GM12878 (cell line): ENCODE measurements at regions not wholly inside any gene's neighbourhood (a gene's known extent, or its start where the extent isn't known, plus 50 kb on each side); places are given as distances from the start of the nearest gene placed in this dataset.

Experiments
- ATAC-seq: fragments of 200-7000 bp; cut with Tn5 transposase; 3 replicates; pipeline ENCODE4 v1.9.1; 2020; ENCODE audit warnings: mild to moderate bottlenecking, moderate library complexity
- BruUV-seq: library from RNA; stranded (reverse); fragments of 400-500 nt; replicated peaks from 2 replicates; lab custom pipeline; 2021; lab: Mats Ljungman, UMichigan
- CTCF ChIA-PET: fragments of 300-600 bp; sonication (Branson Sonifier 250); formaldehyde crosslinking; extraction: SDS; loops from one replicate; lab custom pipeline; 2021; ENCODE audit warnings: inconsistent platforms; lab: Yijun Ruan, JAX
- POLR2A ChIA-PET: fragments of 350-600 bp; formaldehyde crosslinking; extraction: SDS; loops from one replicate; lab custom pipeline; 2021; ENCODE audit warnings: inconsistent platforms; lab: Charles Lee
- RAD21 ChIA-PET: fragments of 300-600 bp; sonication (Branson Sonifier 250); formaldehyde crosslinking; loops from one replicate; lab custom pipeline; 2023; ENCODE audit warnings: antibody characterized with exemption; ENCODE audit not compliant: unreplicated experiment; lab: Charles Lee
- SMC1A ChIA-PET: fragments of 300-600 bp; sonication (Branson Sonifier 250); formaldehyde crosslinking; loops from one replicate; lab custom pipeline; 2023; ENCODE audit not compliant: unreplicated experiment, uncharacterized antibody; lab: Charles Lee
- DNase-seq: peaks from one replicate; pipeline ENCODE4 v3.0.0-alpha.2; 2011; ENCODE audit warnings: low read depth, low spot score
- FAIRE-seq: peaks from 3 replicates; lab custom pipeline; 2011; peaks lifted over from hg19 to GRCh38; lab: Jason Lieb, UNC
- H2AFZ ChIP-seq: 2 replicates; pipeline ENCODE4 v1.6.0; 2011; ENCODE audit warnings: low read depth, low read length, control low read depth; ENCODE audit not compliant: control insufficient read depth
- H3K27ac ChIP-seq: 2 replicates; pipeline ENCODE4 v1.5.1; 2011; ENCODE audit warnings: control low read depth; ENCODE audit not compliant: control insufficient read depth, insufficient read depth
- H3K27me3 ChIP-seq, 2 experiments: replicated peaks in 1 of 2; 2 replicates each; pipeline versions ENCODE4 v1.6.0 to v1.6.1; 2011; ENCODE audit warnings: low read length in 1 of 2; ENCODE audit not compliant: control insufficient read depth in 2 of 2, insufficient read depth in 2 of 2
- H3K36me3 ChIP-seq, 2 experiments: 2 replicates each; pipeline ENCODE4 v1.5.1; 2011; ENCODE audit warnings: low read length in 1 of 2; ENCODE audit not compliant: control insufficient read depth in 2 of 2, insufficient read depth in 2 of 2
- H3K4me1 ChIP-seq: 2 replicates; pipeline ENCODE4 v1.6.1; 2011; ENCODE audit warnings: mild to moderate bottlenecking, low read length, moderate library complexity, mixed read lengths; ENCODE audit not compliant: control insufficient read depth, insufficient read depth
- H3K4me2 ChIP-seq: 2 replicates; pipeline ENCODE4 v1.6.0; 2011; ENCODE audit warnings: control low read depth; ENCODE audit not compliant: control insufficient read depth, insufficient read depth
- H3K4me3 ChIP-seq: fragments of 200-600 bp; sonication (generic); 2 replicates; pipeline ENCODE4 v1.5.1; 2016
- H3K79me2 ChIP-seq: 2 replicates; pipeline ENCODE4 v1.6.0; 2011; ENCODE audit warnings: low read length; ENCODE audit not compliant: control insufficient read depth, insufficient read depth
- H3K9ac ChIP-seq: 2 replicates; pipeline ENCODE4 v1.8.0; 2011; ENCODE audit warnings: low read length, control low read depth, mixed read lengths; ENCODE audit not compliant: control insufficient read depth, insufficient read depth
- H3K9me3 ChIP-seq: replicated peaks from 3 replicates; pipeline ENCODE4 v1.5.1; 2011; ENCODE audit warnings: mild to moderate bottlenecking, low read length; ENCODE audit not compliant: control insufficient read depth, insufficient read depth
- H4K20me1 ChIP-seq: 2 replicates; pipeline ENCODE4 v1.6.0; 2011; ENCODE audit not compliant: control insufficient read depth, insufficient read depth
- BCL3 ChIP-seq: IDR thresholded peaks from 2 replicates; pipeline ENCODE4 v1.6.1; 2011; ENCODE audit warnings: borderline replicate concordance, low read depth, mild to moderate bottlenecking, moderate library complexity, low read length; ENCODE audit not compliant: insufficient read depth, poor library complexity, severe bottlenecking
- CEBPZ ChIP-seq: fragments of 150-350 bp; IDR thresholded peaks from 2 replicates; pipeline ENCODE4 v1.6.1; 2016; ENCODE audit warnings: low read depth, low read length
- MYB ChIP-seq: fragments of 150-350 bp; IDR thresholded peaks from 2 replicates; pipeline ENCODE4 v1.6.1; 2014; ENCODE audit warnings: mild to moderate bottlenecking, low read depth, low read length, borderline replicate concordance
- NFXL1 ChIP-seq: fragments of 450-650 bp; IDR thresholded peaks from 2 replicates; pipeline ENCODE4 v1.6.1; 2017; ENCODE audit warnings: antibody characterized with exemption, mild to moderate bottlenecking, borderline replicate concordance
- NR2F1 ChIP-seq: fragments of 450-650 bp; conservative IDR thresholded peaks from 2 replicates; pipeline ENCODE4 v1.6.1; 2017; ENCODE audit warnings: mild to moderate bottlenecking
- RUNX3 ChIP-seq: IDR thresholded peaks from 2 replicates; pipeline ENCODE4 v1.6.1; 2012; ENCODE audit warnings: low read length, inconsistent platforms
- SPI1 ChIP-seq: IDR thresholded peaks from 2 replicates; pipeline ENCODE4 v1.6.1; 2011; ENCODE audit warnings: low read depth, mild to moderate bottlenecking, low read length, moderate library complexity, borderline replicate concordance; ENCODE audit not compliant: insufficient read depth
- TCF3 ChIP-seq: IDR thresholded peaks from 2 replicates; pipeline ENCODE4 v1.6.1; 2012; ENCODE audit warnings: low read depth, mild to moderate bottlenecking, low read length, borderline replicate concordance; ENCODE audit not compliant: insufficient read depth
- WGBS: methylation state at CpG from one replicate; pipeline ENCODE4 v1.1.6; 2016; ENCODE audit warnings: low lambda C conversion rate; ENCODE audit not compliant: insufficient replicate concordance, insufficient coverage; ENCODE audit errors: missing lambda C conversion rate; 5-methylcytosine and 5-hydroxymethylcytosine counted together
- in situ Hi-C: fragments of 300-500 bp; cut with MboI; formaldehyde crosslinking; loops from 9 replicates; pipeline ENCODE4 v1.14.3; 2018; ENCODE audit warnings: mixed read lengths
- intact Hi-C: fragments of 100-400 bp; cut with micrococcal nuclease; formaldehyde crosslinking; loops from one replicate; pipeline ENCODE4 v1.14.2; 2022; ENCODE audit not compliant: unreplicated experiment

GRCh38 chr3:18900994-18901393, 247.3 kb upstream of the KCNH8 start:
- in situ Hi-C loops (no loop called here), intact Hi-C loops (no loop called here)
- ChIA-PET SMC1A (no interaction called here), POLR2A (no interaction called here), RAD21 (no interaction called here), CTCF (no interaction called here)
- no TSS peak for BruUV-seq
- Histone ChIP-seq H3K36me3 (no peaks in the 10 kb centered on the region), H3K27me3 (no peaks in the 10 kb centered on the region; a peak in 1 of 4 replicates), H3K4me2 (no peak overlapping the region; the same call in 1 of the 2 replicates), H4K20me1 (no peaks in the 10 kb centered on the region), H3K79me2 (no peaks in the 10 kb centered on the region), H3K9me3 (no peaks in the 10 kb centered on the region), H3K4me1 (no peaks in the 10 kb centered on the region), H3K9ac (no peak overlapping the region), H3K27ac (no peak overlapping the region), H3K4me3 (no peak overlapping the region), H2AFZ (no peak overlapping the region)
- 2% methylated on average over 3 of the region's 3 CpGs for WGBS
- TF ChIP-seq TCF3 (no peak), MYB (no peak), NR2F1 (no peak), CEBPZ (no peak), RUNX3 (peak; percentile 45; the same call in 1 of the 2 replicates), BCL3 (no peak), SPI1 (no peak), NFXL1 (no peak)
- FAIRE-seq, result no peak
- peak; percentile 80 for ATAC-seq
- peak; percentile 5 for DNase-seq
